Left colon (tissue), 2 donors: ENCODE measurements at regions not wholly inside any gene's neighbourhood (a gene's known extent, or its start where the extent isn't known, plus 50 kb on each side); places are given as distances from the start of the nearest gene placed in this dataset.
A peak's percentile ranks its signal among the peaks of the same experiment; 100 is the strongest.

Experiments
- ATAC-seq: fragments of 200-7000 bp; cut with Tn5 transposase; one replicate; pipeline ENCODE4 v1.9.1; 2020; ENCODE audit warnings: mild to moderate bottlenecking, moderate library complexity
- DNase-seq, 2 donors: peaks; one replicate each; pipeline ENCODE4 v3.0.0-alpha.2; 2020
- intact Hi-C, 2 donors: fragments of 100-400 bp; cut with DNase I in 1 of 2; cut with micrococcal nuclease in 1 of 2; formaldehyde crosslinking; loops; one replicate each; pipeline versions ENCODE4 v1.11.2 to v1.14.0; 2022; cut with DNase I, micrococcal nuclease
- donor health status: DM: no; HTN: no; CAD: no.
- donor health status: DM: yes; HTN: yes; CAD: no.

- DNase-seq = no peak
- no peak for ATAC-seq
- intact Hi-C loops = no loop called here
These were observed 166.5 kb downstream of the ASB1 start for GRCh38 chr2:238593236-238593635.

GRCh38 chr2:238593678-238594077 is 167.0 kb downstream of the ASB1 start:
- DNase-seq (no peak), ATAC-seq (no peak)
- intact Hi-C loops = no loop called here

GRCh38 chr2:238594796-238595749 is 168.3 kb downstream of the ASB1 start:
- intact Hi-C loops = no loop called here
- DNase-seq (no peak), ATAC-seq (no peak)

- no peak for ATAC-seq
- intact Hi-C loops = no loop called here
These were observed 169.2 kb downstream of the ASB1 start for GRCh38 chr2:238595750-238596570.

GRCh38 chr2:238596571-238597551 is 170.1 kb downstream of the ASB1 start:
- ATAC-seq (peak; percentile 34), DNase-seq (peak in 1 of 2 donors; percentile 59)
- intact Hi-C loops = no loop called here

More at GRCh38 chr2:238595750-238596570, 169.2 kb downstream of the ASB1 start:
- DNase-seq = no peak

- ATAC-seq = no peak
- DNase-seq = no peak
- intact Hi-C loops = no loop called here
These were observed 171.2 kb downstream of the ASB1 start for GRCh38 chr2:238597638-238598528.

- DNase-seq = no peak
- intact Hi-C loops = no loop called here
- no peak for ATAC-seq
These were observed 172.2 kb downstream of the ASB1 start for GRCh38 chr2:238598802-238599530.

GRCh38 chr2:238599549-238600505 is 173.1 kb downstream of the ASB1 start:
- intact Hi-C loops = no loop called here
- no peak for DNase-seq
- no peak for ATAC-seq

GRCh38 chr2:238600506-238601432 is 174.0 kb downstream of the ASB1 start:
- no peak for ATAC-seq
- intact Hi-C loops = no loop called here
- DNase-seq = no peak

GRCh38 chr2:238601433-238602222 is 174.9 kb downstream of the ASB1 start:
- ATAC-seq (no peak), DNase-seq (no peak)
- intact Hi-C loops = no loop called here

GRCh38 chr2:238602223-238602960 is 175.7 kb downstream of the ASB1 start:
- DNase-seq (no peak), ATAC-seq (no peak)
- intact Hi-C loops = no loop called here

- ATAC-seq = no peak
- intact Hi-C loops = no loop called here
- no peak for DNase-seq
These were observed 176.9 kb downstream of the ASB1 start for GRCh38 chr2:238603596-238603995.

- ATAC-seq = no peak
- no peak for DNase-seq
- intact Hi-C loops = no loop called here
These were observed 179.6 kb downstream of the ASB1 start for GRCh38 chr2:238606311-238606710.

GRCh38 chr2:238613610-238614009 is 186.9 kb downstream of the ASB1 start:
- intact Hi-C loops = no loop called here
- DNase-seq (no peak), ATAC-seq (no peak)
